NT2/D1 (cell line): ENCODE measurements at regions not wholly inside any gene's neighbourhood (a gene's known extent, or its start where the extent isn't known, plus 50 kb on each side); places are given as distances from the start of the nearest gene placed in this dataset.

Source experiments
- SUZ12 ChIP-seq: IDR thresholded peaks from 2 replicates; pipeline ENCODE4 v1.6.1; 2011; ENCODE audit not compliant: insufficient read length, insufficient read depth; ENCODE audit errors: extremely low read depth
- YY1 ChIP-seq: IDR thresholded peaks from 2 replicates; pipeline ENCODE4 v1.6.1; 2011; ENCODE audit not compliant: insufficient read length, insufficient read depth
- ZNF274 ChIP-seq: IDR thresholded peaks from 2 replicates; pipeline ENCODE4 v1.6.1; 2011; ENCODE audit warnings: mild to moderate bottlenecking, low read depth, low read length

DNA sequence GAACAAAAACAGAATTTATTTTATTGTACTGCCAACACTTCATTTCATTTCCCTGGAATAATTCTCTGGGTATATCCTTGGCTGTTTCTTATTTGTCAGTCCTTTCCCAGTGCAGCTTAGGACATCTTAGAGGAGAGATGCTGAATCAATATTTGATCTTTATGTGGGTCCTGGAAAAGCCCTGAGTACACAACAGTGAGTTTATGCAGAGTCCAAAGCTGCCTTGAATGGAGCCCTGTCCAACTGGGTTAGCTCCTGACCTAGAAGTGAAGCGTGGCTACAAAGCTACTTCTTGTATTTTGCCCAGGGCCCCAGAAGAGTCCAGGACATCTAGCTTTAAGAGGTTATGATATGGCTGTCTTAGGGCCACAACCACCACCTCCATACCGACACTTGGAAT lies 378.0 kb upstream of the FAT3 start:
- TF ChIP-seq ZNF274 (no peak), YY1 (no peak), SUZ12 (no peak)
